ENCODE measurements at regions not wholly inside any gene's neighbourhood (a gene's known extent, or its start where the extent isn't known, plus 50 kb on each side); places are given as distances from the start of the nearest gene placed in this dataset.
"Not testable (repeated sequence)": the region's sequence is repeated elsewhere in the genome, so short reads cannot be mapped to it uniquely, and the experiment has no call there.

- not testable (repeated sequence) for H3K4me1 ChIP-seq (ENCODE audit: control insufficient read depth, insufficient read depth, low read length); H3K9ac ChIP-seq (ENCODE audit: low read length); H3K27me3 ChIP-seq (replicated peaks; ENCODE audit: control insufficient read depth, insufficient read depth, low read length); H3K9me3 ChIP-seq (ENCODE audit: control insufficient read depth, low read length); H3K36me3 ChIP-seq (ENCODE audit: control insufficient read depth, insufficient read depth, low read length, severe bottlenecking); DNase-seq (ENCODE audit: low read depth); H3K4me3 ChIP-seq (ENCODE audit: low read length)
Measured at GRCh38 chr6:26811486-26812116, 152.1 kb upstream of the ZNF322 start.

- H3K9ac ChIP-seq (ENCODE audit: low read length); H3K4me1 ChIP-seq (ENCODE audit: control insufficient read depth, insufficient read depth, low read length); DNase-seq (ENCODE audit: low read depth); H3K36me3 ChIP-seq (ENCODE audit: control insufficient read depth, insufficient read depth, low read length, severe bottlenecking); H3K27me3 ChIP-seq (replicated peaks; ENCODE audit: control insufficient read depth, insufficient read depth, low read length); H3K4me3 ChIP-seq (ENCODE audit: low read length); H3K9me3 ChIP-seq (ENCODE audit: control insufficient read depth, low read length): not testable (repeated sequence)
Measured at GRCh38 chr6:26818640-26819225, 159.2 kb upstream of the ZNF322 start.

- not testable (repeated sequence) for H3K9me3 ChIP-seq (ENCODE audit: control insufficient read depth, low read length); DNase-seq (ENCODE audit: low read depth); H3K4me1 ChIP-seq (ENCODE audit: control insufficient read depth, insufficient read depth, low read length); H3K9ac ChIP-seq (ENCODE audit: low read length); H3K4me3 ChIP-seq (ENCODE audit: low read length); H3K36me3 ChIP-seq (ENCODE audit: control insufficient read depth, insufficient read depth, low read length, severe bottlenecking); H3K27me3 ChIP-seq (replicated peaks; ENCODE audit: control insufficient read depth, insufficient read depth, low read length)
Measured at GRCh38 chr6:26827965-26828364, 168.4 kb upstream of the ZNF322 start.

- H3K4me1 ChIP-seq (ENCODE audit: control insufficient read depth, insufficient read depth, low read length); H3K9ac ChIP-seq (ENCODE audit: low read length); H3K9me3 ChIP-seq (ENCODE audit: control insufficient read depth, low read length); DNase-seq (ENCODE audit: low read depth); H3K36me3 ChIP-seq (ENCODE audit: control insufficient read depth, insufficient read depth, low read length, severe bottlenecking); H3K4me3 ChIP-seq (ENCODE audit: low read length); H3K27me3 ChIP-seq (replicated peaks; ENCODE audit: control insufficient read depth, insufficient read depth, low read length): not testable (repeated sequence)
Measured at GRCh38 chr6:26829480-26829879, 169.9 kb upstream of the ZNF322 start.

GRCh38 chr6:26830992-26831391 is 171.4 kb upstream of the ZNF322 start:
- not testable (repeated sequence) for H3K9ac ChIP-seq (ENCODE audit: low read length); H3K27me3 ChIP-seq (replicated peaks; ENCODE audit: control insufficient read depth, insufficient read depth, low read length); H3K9me3 ChIP-seq (ENCODE audit: control insufficient read depth, low read length); H3K4me1 ChIP-seq (ENCODE audit: control insufficient read depth, insufficient read depth, low read length); H3K36me3 ChIP-seq (ENCODE audit: control insufficient read depth, insufficient read depth, low read length, severe bottlenecking); DNase-seq (ENCODE audit: low read depth); H3K4me3 ChIP-seq (ENCODE audit: low read length)

- H3K4me3 ChIP-seq (ENCODE audit: low read length); H3K27me3 ChIP-seq (replicated peaks; ENCODE audit: control insufficient read depth, insufficient read depth, low read length); DNase-seq (ENCODE audit: low read depth); H3K4me1 ChIP-seq (ENCODE audit: control insufficient read depth, insufficient read depth, low read length); H3K9me3 ChIP-seq (ENCODE audit: control insufficient read depth, low read length); H3K36me3 ChIP-seq (ENCODE audit: control insufficient read depth, insufficient read depth, low read length, severe bottlenecking); H3K9ac ChIP-seq (ENCODE audit: low read length): not testable (repeated sequence)
Measured at GRCh38 chr6:26835707-26836106, 176.2 kb upstream of the ZNF322 start.

GRCh38 chr6:26836657-26837056 is 177.1 kb upstream of the ZNF322 start:
- not testable (repeated sequence) for H3K4me3 ChIP-seq (ENCODE audit: low read length); H3K9ac ChIP-seq (ENCODE audit: low read length); H3K9me3 ChIP-seq (ENCODE audit: control insufficient read depth, low read length); H3K36me3 ChIP-seq (ENCODE audit: control insufficient read depth, insufficient read depth, low read length, severe bottlenecking); DNase-seq (ENCODE audit: low read depth); H3K4me1 ChIP-seq (ENCODE audit: control insufficient read depth, insufficient read depth, low read length); H3K27me3 ChIP-seq (replicated peaks; ENCODE audit: control insufficient read depth, insufficient read depth, low read length)

GRCh38 chr6:26844823-26845222 is 185.3 kb upstream of the ZNF322 start:
- not testable (repeated sequence) for H3K4me3 ChIP-seq (ENCODE audit: low read length); DNase-seq (ENCODE audit: low read depth); H3K9me3 ChIP-seq (ENCODE audit: control insufficient read depth, low read length); H3K4me1 ChIP-seq (ENCODE audit: control insufficient read depth, insufficient read depth, low read length); H3K9ac ChIP-seq (ENCODE audit: low read length); H3K36me3 ChIP-seq (ENCODE audit: control insufficient read depth, insufficient read depth, low read length, severe bottlenecking); H3K27me3 ChIP-seq (replicated peaks; ENCODE audit: control insufficient read depth, insufficient read depth, low read length)

- H3K27me3 ChIP-seq (replicated peaks; ENCODE audit: control insufficient read depth, insufficient read depth, low read length) = not testable (repeated sequence)
Measured at GRCh38 chr6:26857289-26857688, 197.7 kb upstream of the ZNF322 start.

GRCh38 chr6:26859067-26859770 is 199.7 kb upstream of the ZNF322 start:
- not testable (repeated sequence) for H3K27me3 ChIP-seq (replicated peaks; ENCODE audit: control insufficient read depth, insufficient read depth, low read length); H3K4me1 ChIP-seq (ENCODE audit: control insufficient read depth, insufficient read depth, low read length); H3K9me3 ChIP-seq (ENCODE audit: control insufficient read depth, low read length); H3K36me3 ChIP-seq (ENCODE audit: control insufficient read depth, insufficient read depth, low read length, severe bottlenecking); H3K4me3 ChIP-seq (ENCODE audit: low read length); H3K9ac ChIP-seq (ENCODE audit: low read length); DNase-seq (ENCODE audit: low read depth)

More at GRCh38 chr6:26857289-26857688, 197.7 kb upstream of the ZNF322 start:
- H3K9ac ChIP-seq (ENCODE audit: low read length); H3K9me3 ChIP-seq (ENCODE audit: control insufficient read depth, low read length); DNase-seq (ENCODE audit: low read depth); H3K36me3 ChIP-seq (ENCODE audit: control insufficient read depth, insufficient read depth, low read length, severe bottlenecking); H3K4me3 ChIP-seq (ENCODE audit: low read length); H3K4me1 ChIP-seq (ENCODE audit: control insufficient read depth, insufficient read depth, low read length): not testable (repeated sequence)

- not testable (repeated sequence) for H3K4me1 ChIP-seq (ENCODE audit: control insufficient read depth, insufficient read depth, low read length); H3K9me3 ChIP-seq (ENCODE audit: control insufficient read depth, low read length); H3K9ac ChIP-seq (ENCODE audit: low read length); DNase-seq (ENCODE audit: low read depth); H3K4me3 ChIP-seq (ENCODE audit: low read length); H3K27me3 ChIP-seq (replicated peaks; ENCODE audit: control insufficient read depth, insufficient read depth, low read length); H3K36me3 ChIP-seq (ENCODE audit: control insufficient read depth, insufficient read depth, low read length, severe bottlenecking)
Measured at GRCh38 chr6:26859771-26860163, 200.2 kb upstream of the ZNF322 start.

All from adipocyte (in vitro differentiated cells).